Mesothelial cell of epicardium (in vitro differentiated cells): ENCODE measurements at regions not wholly inside any gene's neighbourhood (a gene's known extent, or its start where the extent isn't known, plus 50 kb on each side); places are given as distances from the start of the nearest gene placed in this dataset.

Experiments used
- DNase-seq, 2 experiments: peaks; one replicate each; pipeline ENCODE4 v3.0.0; 2021; ENCODE audit warnings: low spot score in 2 of 2; ENCODE audit not compliant: unreplicated experiment in 2 of 2
- H3K27ac Mint-ChIP-seq: 2 replicates; pipeline ENCODE4 v1.8.0; 2021; ENCODE audit warnings: mixed read lengths
- H3K27me3 Mint-ChIP-seq: 2 replicates; pipeline ENCODE4 v1.8.0; 2021; ENCODE audit warnings: low read depth, mixed read lengths
- H3K36me3 Mint-ChIP-seq: 2 replicates; pipeline ENCODE4 v1.8.0; 2021; ENCODE audit warnings: mixed read lengths
- H3K4me1 Mint-ChIP-seq: 2 replicates; pipeline ENCODE4 v1.8.0; 2021; ENCODE audit warnings: mixed read lengths
- H3K4me3 Mint-ChIP-seq: 2 replicates; pipeline ENCODE4 v1.8.0; 2021; ENCODE audit warnings: mild to moderate bottlenecking, moderate library complexity, mixed read lengths
- H3K9me3 Mint-ChIP-seq: 2 replicates; pipeline ENCODE4 v1.8.0; 2021; ENCODE audit warnings: mixed read lengths
- CTCF ChIP-seq: fragments of 200-600 bp; sonication (generic); IDR thresholded peaks from one replicate; pipeline ENCODE4 v1.5.0; 2021; ENCODE audit warnings: antibody characterized with exemption; ENCODE audit not compliant: unreplicated experiment

- Mint-ChIP-seq H3K27me3 (no peaks in the 10 kb centered on the region), H3K27ac (no peak overlapping the region), H3K9me3 (peaks cover 4% of the 10 kb centered on the region), H3K36me3 (no peaks in the 10 kb centered on the region), H3K4me3 (no peak overlapping the region), H3K4me1 (peaks cover 3% of the 10 kb centered on the region)
- no peak for DNase-seq
- TF ChIP-seq CTCF: no peak
These were observed 98.0 kb downstream of the OXSM start for GRCh38 chr3:25887907-25888306.

- Mint-ChIP-seq H3K27ac (no peak overlapping the region), H3K36me3 (no peaks in the 10 kb centered on the region)
These were observed 99.1 kb downstream of the OXSM start for GRCh38 chr3:25888892-25889524.

GRCh38 chr3:25889525-25889917 lies 99.6 kb downstream of the OXSM start:
- Mint-ChIP-seq H3K27ac (no peak overlapping the region), H3K27me3 (no peaks in the 10 kb centered on the region), H3K9me3 (no peaks in the 10 kb centered on the region), H3K4me3 (no peak overlapping the region), H3K4me1 (peaks cover 3% of the 10 kb centered on the region), H3K36me3 (no peaks in the 10 kb centered on the region)
- no peak for TF ChIP-seq CTCF
- DNase-seq: no peak

More at GRCh38 chr3:25888892-25889524, 99.1 kb downstream of the OXSM start:
- Mint-ChIP-seq H3K27me3 (no peaks in the 10 kb centered on the region), H3K4me1 (peaks cover 3% of the 10 kb centered on the region), H3K4me3 (no peak overlapping the region), H3K9me3 (no peaks in the 10 kb centered on the region)
- no peak for TF ChIP-seq CTCF
- DNase-seq: no peak

- no peak for TF ChIP-seq CTCF
- Mint-ChIP-seq H3K9me3 (no peaks in the 10 kb centered on the region), H3K4me1 (no peaks in the 10 kb centered on the region), H3K36me3 (no peaks in the 10 kb centered on the region), H3K27me3 (no peaks in the 10 kb centered on the region), H3K4me3 (no peak overlapping the region), H3K27ac (no peak overlapping the region)
- no peak for DNase-seq
These were observed 104.2 kb downstream of the OXSM start for GRCh38 chr3:25894101-25894500.

GRCh38 chr3:25895031-25895430 lies 105.1 kb downstream of the OXSM start:
- Mint-ChIP-seq H3K27ac (no peak overlapping the region), H3K36me3 (no peaks in the 10 kb centered on the region), H3K4me3 (no peak overlapping the region), H3K4me1 (no peaks in the 10 kb centered on the region), H3K9me3 (no peaks in the 10 kb centered on the region), H3K27me3 (no peaks in the 10 kb centered on the region)
- no peak for DNase-seq
- TF ChIP-seq CTCF: no peak

- H3K4me3 Mint-ChIP-seq: no peak overlapping the region
- no peaks in the 10 kb centered on the region for H3K4me1 Mint-ChIP-seq
- no peaks in the 10 kb centered on the region for H3K27me3 Mint-ChIP-seq
- H3K9me3 Mint-ChIP-seq: no peaks in the 10 kb centered on the region
- H3K36me3 Mint-ChIP-seq: no peaks in the 10 kb centered on the region
- H3K27ac Mint-ChIP-seq: no peak overlapping the region
- no peak for DNase-seq
- TF ChIP-seq CTCF: no peak
These were observed 105.6 kb downstream of the OXSM start for GRCh38 chr3:25895443-25895842.
